ENCODE measurements at regions not wholly inside any gene's neighbourhood (a gene's known extent, or its start where the extent isn't known, plus 50 kb on each side); places are given as distances from the start of the nearest gene placed in this dataset.

GRCh38 chr18:22682720-22683119 is 250.4 kb upstream of the RBBP8 start:
- no peak for TF ChIP-seq TAF1 (IDR thresholded peaks at IDR 0.05; ENCODE audit: borderline replicate concordance, insufficient read depth, low read length)

GRCh38 chr18:22683196-22683676 is 249.9 kb upstream of the RBBP8 start:
- TF ChIP-seq REST (IDR thresholded peaks at IDR 0.05; ENCODE audit: insufficient read depth in 1 of 2, low read depth in 2 of 2, low read length in 2 of 2), result no peak
- TF ChIP-seq FOXP2 (optimal IDR thresholded peaks at IDR 0.05; ENCODE audit: borderline replicate concordance, extremely low read depth, extremely low read length, insufficient read depth), result peak; percentile 62
- TF ChIP-seq TAF1 (IDR thresholded peaks at IDR 0.05; ENCODE audit: borderline replicate concordance, insufficient read depth, low read length), result peak; percentile 38; the same call in 1 of the 2 replicates
- no peak for TF ChIP-seq POLR2AphosphoS5 (IDR thresholded peaks at IDR 0.05; ENCODE audit: low read depth, low read length)
- no peak for TF ChIP-seq SIN3A (IDR thresholded peaks at IDR 0.05; ENCODE audit: borderline replicate concordance, insufficient read depth, low read length)

- no peak for TF ChIP-seq TAF1 (IDR thresholded peaks at IDR 0.05; ENCODE audit: borderline replicate concordance, insufficient read depth, low read length)
- TF ChIP-seq FOXP2 (optimal IDR thresholded peaks at IDR 0.05; ENCODE audit: borderline replicate concordance, extremely low read depth, extremely low read length, insufficient read depth), result no peak
- TF ChIP-seq REST (IDR thresholded peaks at IDR 0.05; ENCODE audit: insufficient read depth in 1 of 2, low read depth in 2 of 2, low read length in 2 of 2), result no peak
- TF ChIP-seq POLR2AphosphoS5 (IDR thresholded peaks at IDR 0.05; ENCODE audit: low read depth, low read length), result no peak
- no peak for TF ChIP-seq SIN3A (IDR thresholded peaks at IDR 0.05; ENCODE audit: borderline replicate concordance, insufficient read depth, low read length)
Measured at GRCh38 chr18:22683786-22684185, 249.3 kb upstream of the RBBP8 start.

- TF ChIP-seq TAF1 (IDR thresholded peaks at IDR 0.05; ENCODE audit: borderline replicate concordance, insufficient read depth, low read length), result no peak
- TF ChIP-seq POLR2AphosphoS5 (IDR thresholded peaks at IDR 0.05; ENCODE audit: low read depth, low read length), result no peak
- TF ChIP-seq SIN3A (IDR thresholded peaks at IDR 0.05; ENCODE audit: borderline replicate concordance, insufficient read depth, low read length), result no peak
- no peak for TF ChIP-seq REST (IDR thresholded peaks at IDR 0.05; ENCODE audit: insufficient read depth in 1 of 2, low read depth in 2 of 2, low read length in 2 of 2)
- TF ChIP-seq FOXP2 (optimal IDR thresholded peaks at IDR 0.05; ENCODE audit: borderline replicate concordance, extremely low read depth, extremely low read length, insufficient read depth), result no peak
Measured at GRCh38 chr18:22684268-22684667, 248.9 kb upstream of the RBBP8 start.

- no peak for TF ChIP-seq REST (IDR thresholded peaks at IDR 0.05; ENCODE audit: insufficient read depth in 1 of 2, low read depth in 2 of 2, low read length in 2 of 2)
- TF ChIP-seq TAF1 (IDR thresholded peaks at IDR 0.05; ENCODE audit: borderline replicate concordance, insufficient read depth, low read length), result no peak
- TF ChIP-seq POLR2AphosphoS5 (IDR thresholded peaks at IDR 0.05; ENCODE audit: low read depth, low read length), result no peak
- TF ChIP-seq SIN3A (IDR thresholded peaks at IDR 0.05; ENCODE audit: borderline replicate concordance, insufficient read depth, low read length), result no peak
- no peak for TF ChIP-seq FOXP2 (optimal IDR thresholded peaks at IDR 0.05; ENCODE audit: borderline replicate concordance, extremely low read depth, extremely low read length, insufficient read depth)
Measured at GRCh38 chr18:22685788-22686187, 247.3 kb upstream of the RBBP8 start.
